HG03159 (cell line): ENCODE measurements at regions not wholly inside any gene's neighbourhood (a gene's known extent, or its start where the extent isn't known, plus 50 kb on each side); places are given as distances from the start of the nearest gene placed in this dataset.
"Not testable (repeated sequence)": the region's sequence is repeated elsewhere in the genome, so short reads cannot be mapped to it uniquely, and the experiment has no call there.

Experiments
- ATAC-seq: cut with Tn5 transposase; IDR thresholded peaks from one replicate; pipeline ENCODE4 v1.9.1; 2021; ENCODE audit warnings: mild to moderate bottlenecking, moderate library complexity; ENCODE audit not compliant: unreplicated experiment

GRCh38 chr1:146883190-146883589 is 54.9 kb upstream of the NBPF12 start:
- ATAC-seq: not testable (repeated sequence)

GRCh38 chr1:146881096-146881495 is 57.0 kb upstream of the NBPF12 start:
- not testable (repeated sequence) for ATAC-seq

- not testable (repeated sequence) for ATAC-seq
These were observed 74.3 kb upstream of the NBPF12 start for GRCh38 chr1:146863799-146864319.

- not testable (repeated sequence) for ATAC-seq
These were observed 85.0 kb upstream of the NBPF12 start for GRCh38 chr1:146853147-146853546.

- ATAC-seq: not testable (repeated sequence)
These were observed 87.7 kb upstream of the NBPF12 start for GRCh38 chr1:146850352-146850889.

GRCh38 chr1:146838725-146839124 is 99.4 kb upstream of the NBPF12 start:
- not testable (repeated sequence) for ATAC-seq

GRCh38 chr1:146826957-146827356 is 111.2 kb upstream of the NBPF12 start:
- not testable (repeated sequence) for ATAC-seq

GRCh38 chr1:146794236-146794635 is 143.9 kb upstream of the NBPF12 start:
- not testable (repeated sequence) for ATAC-seq

GRCh38 chr1:146792725-146793124 is 145.4 kb upstream of the NBPF12 start:
- ATAC-seq: not testable (repeated sequence)

- ATAC-seq: not testable (repeated sequence)
These were observed 153.7 kb upstream of the NBPF12 start for GRCh38 chr1:146784212-146784940.

GRCh38 chr1:146781235-146781634 is 156.9 kb upstream of the NBPF12 start:
- not testable (repeated sequence) for ATAC-seq

GRCh38 chr1:146777826-146778602 is 160.1 kb upstream of the NBPF12 start:
- not testable (repeated sequence) for ATAC-seq

GRCh38 chr1:146774988-146775387 is 163.1 kb upstream of the NBPF12 start:
- ATAC-seq: not testable (repeated sequence)

- not testable (repeated sequence) for ATAC-seq
These were observed 163.9 kb upstream of the NBPF12 start for GRCh38 chr1:146774271-146774670.

GRCh38 chr1:146771409-146771808 is 166.7 kb upstream of the NBPF12 start:
- not testable (repeated sequence) for ATAC-seq

- not testable (repeated sequence) for ATAC-seq
These were observed 167.1 kb upstream of the NBPF12 start for GRCh38 chr1:146770998-146771397.

GRCh38 chr1:146763234-146763633 is 174.9 kb upstream of the NBPF12 start:
- not testable (repeated sequence) for ATAC-seq

GRCh38 chr1:146756858-146757257 is 181.3 kb upstream of the NBPF12 start:
- not testable (repeated sequence) for ATAC-seq

- not testable (repeated sequence) for ATAC-seq
These were observed 189.4 kb upstream of the NBPF12 start for GRCh38 chr1:146748686-146749085.

GRCh38 chr1:146731981-146732680 is 206.0 kb upstream of the NBPF12 start:
- ATAC-seq: not testable (repeated sequence)
